Heart left ventricle (tissue), 16 donors: ENCODE measurements at regions not wholly inside any gene's neighbourhood (a gene's known extent, or its start where the extent isn't known, plus 50 kb on each side); places are given as distances from the start of the nearest gene placed in this dataset.
A peak's percentile ranks its signal among the peaks of the same experiment; 100 is the strongest.

ENCODE experiments used
- ATAC-seq, 4 donors: fragments of 200-7000 bp; cut with Tn5 transposase; one replicate each; pipeline ENCODE4 v1.9.1; 2020 to 2022; ENCODE audit warnings: moderate library complexity in 4 of 4, mild to moderate bottlenecking in 3 of 4, moderate number of reproducible peaks in 1 of 4
- DNase-seq, 5 donors: peaks; one replicate each; pipeline ENCODE4 v3.0.0-alpha.2; 2020
- H3K27ac ChIP-seq, 12 donors: fragments of 200-600 bp; sonication (generic) in 4 of 12; one replicate each; pipeline versions ENCODE4 v1.5.0 to v1.8.0; 2016 to 2022; ENCODE audit warnings: mild to moderate bottlenecking in 2 of 12
- H3K27me3 ChIP-seq, 9 donors: fragments of 200-600 bp; sonication (generic) in 2 of 9; one replicate each; pipeline versions ENCODE4 v1.5.1 to v1.8.0; 2016 to 2022; ENCODE audit warnings: mild to moderate bottlenecking in 3 of 9
- H3K36me3 ChIP-seq, 9 donors: fragments of 200-600 bp; sonication (generic) in 2 of 9; one replicate each; pipeline versions ENCODE4 v1.5.0 to v1.8.0; 2018 to 2022; ENCODE audit warnings: mild to moderate bottlenecking in 2 of 9
- H3K4me1 ChIP-seq, 12 donors: fragments of 200-600 bp; sonication (generic) in 4 of 12; one replicate each; pipeline versions ENCODE4 v1.5.0 to v1.8.0; 2016 to 2022; ENCODE audit warnings: mild to moderate bottlenecking in 3 of 12
- H3K4me3 ChIP-seq, 12 donors: fragments of 200-600 bp; sonication (generic) in 4 of 12; one replicate each; pipeline versions ENCODE4 v1.5.0 to v1.8.0; 2017 to 2022; ENCODE audit warnings: mild to moderate bottlenecking in 9 of 12, moderate library complexity in 4 of 12
- H3K9me3 ChIP-seq, 12 donors: fragments of 200-600 bp; sonication (generic) in 4 of 12; one replicate each; pipeline versions ENCODE4 v1.5.0 to v1.8.0; 2016 to 2022; ENCODE audit warnings: mild to moderate bottlenecking in 1 of 12
- CTCF ChIP-seq, 12 donors: fragments of 200-600 bp; sonication (generic) in 4 of 12; IDR thresholded peaks; one replicate each; pipeline versions ENCODE4 v1.5.0 to v1.8.0; 2018 to 2022; ENCODE audit warnings: antibody characterized with exemption in 12 of 12, mild to moderate bottlenecking in 5 of 12
- POLR2A ChIP-seq, 2 donors: fragments of 450-650 bp; IDR thresholded peaks; one replicate each; pipeline ENCODE4 v1.6.1; 2017; ENCODE audit warnings: antibody characterized with exemption in 2 of 2, mild to moderate bottlenecking in 2 of 2, moderate library complexity in 2 of 2
- WGBS, 4 donors: extraction: QIAGEN DNeasy Blood & Tissue Kit in 2 of 4; methylation state at CpG; one replicate each; pipeline versions ENCODE4 v1.1.5 to v1.1.7; 2013 to 2018; 5-methylcytosine and 5-hydroxymethylcytosine counted together
- intact Hi-C, 10 donors: fragments of 100-400 bp; cut with DNase I; formaldehyde crosslinking; loops; one replicate each; pipeline versions ENCODE4 v1.11.1 to v1.14.2; 2022
- donor health status: ischemic (EF 13 %, LVEDD 7.1; RV severe dilation, severe dysfunction).
- donor health status: healthy with polysubstance abuse.
- donor health status: DM: no; HTN: yes; CAD: no.
- donor health status: DM: no; HTN: no; CAD: no.
- donor health status: ischemic (EF 25% LVEDD 6.9; RV normal size, moderate dysfunction).
- donor health status: ischemic (EF 25% LVEDD 5.7; RV mildly dilated, moderate dysfunction).
- donor health status: healthy.
- donor health status: DM: yes; HTN: yes; CAD: no.
- donor health status: ischemic (EF 35%, LVEDD 5.7; RV mildly dilated, moderate dysfunction).
- donor health status: nonischemic (EF 11% LVEDD 7.7; RV severe dilation, severe dysfunction).
- donor health status: DM: yes; HTN: yes; CAD: no.
- donor health status: PGD.
- donor health status: ischemic (EF 29% LVEDD 5.4; RV normal size, mild dysfunction).
- donor health status: nonischemic (EF 23%, LVEDD 6.1; RV moderate dilation, normal function).

DNA sequence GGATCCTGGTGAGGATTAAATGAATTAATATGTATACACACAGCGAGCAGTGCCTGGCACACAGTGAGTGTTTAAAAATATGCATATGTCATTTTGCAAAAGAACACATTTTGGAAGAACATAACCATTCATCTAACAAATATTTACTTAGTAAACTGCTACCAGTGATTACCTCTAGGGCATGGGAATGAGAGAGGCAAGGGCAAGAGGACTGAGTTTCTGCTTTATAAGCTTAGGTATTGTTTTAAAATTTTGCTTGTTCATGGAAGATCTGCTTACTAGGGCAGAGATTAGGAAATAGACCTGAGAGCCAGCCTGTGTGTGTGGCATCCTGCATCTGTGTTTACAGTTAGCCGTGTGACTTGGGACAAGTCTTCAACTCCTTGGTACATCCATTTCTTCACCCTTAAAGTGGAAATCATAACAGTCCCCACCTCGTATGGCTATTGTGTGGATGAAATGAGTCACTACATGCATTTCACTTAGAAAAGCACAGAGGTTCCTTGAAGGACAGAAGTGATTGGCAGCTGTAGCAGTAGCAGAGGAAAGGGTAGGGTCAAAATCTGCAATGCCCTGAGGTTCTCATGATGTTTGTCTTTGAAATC lies 198.5 kb upstream of the FMN2 start:
- H3K27me3 ChIP-seq, result peaks cover 0 to 16% (median 0%) of the 10 kb centered on the region in 9 donors
- H3K27ac ChIP-seq, result no peak overlapping the region
- no peak overlapping the region for H3K4me3 ChIP-seq
- WGBS, 4 donors, result 54 to 70% (median 58%) methylated on average over 3 of the region's 3 CpGs
- peaks cover 0 to 7% (median 3%) of the 10 kb centered on the region in 12 donors for H3K4me1 ChIP-seq
- no peak for DNase-seq
- H3K9me3 ChIP-seq, result no peaks in the 10 kb centered on the region
- ATAC-seq, result no peak
- H3K36me3 ChIP-seq, result no peaks in the 10 kb centered on the region
- TF ChIP-seq POLR2A (IDR thresholded peaks at IDR 0.05), result no peak
- TF ChIP-seq CTCF (IDR thresholded peaks at IDR 0.05), result no peak
- intact Hi-C loops, result loop anchor here in 1 of 10 donors (10.0 kb wide), 2 partner anchors 588 to 1638 kb away; no protein-coding TSS in a partner anchor

GRCh38 chr1:239896569-239896968 lies 195.1 kb upstream of the FMN2 start:
- H3K4me1 ChIP-seq, result peaks cover 0 to 7% (median 3%) of the 10 kb centered on the region in 12 donors
- TF ChIP-seq CTCF (IDR thresholded peaks at IDR 0.05) (no peak), POLR2A (IDR thresholded peaks at IDR 0.05) (no peak)
- intact Hi-C loops, result loop anchor here in 6 of 10 donors (5.0 to 10.0 kb wide), 4 partner anchors 489 to 1642 kb away; no protein-coding TSS in a partner anchor
- H3K27ac ChIP-seq, result no peak overlapping the region
- H3K36me3 ChIP-seq, result no peaks in the 10 kb centered on the region
- H3K9me3 ChIP-seq, result no peaks in the 10 kb centered on the region
- H3K27me3 ChIP-seq, result peaks cover 0 to 16% (median 0%) of the 10 kb centered on the region in 9 donors
- DNase-seq (no peak), ATAC-seq (no peak)
- 70 to 78% (median 75%) methylated on average over 2 of the region's 2 CpGs for WGBS, 4 donors
- no peak overlapping the region for H3K4me3 ChIP-seq

GRCh38 chr1:239896980-239897379 lies 194.7 kb upstream of the FMN2 start:
- ATAC-seq, result no peak
- TF ChIP-seq POLR2A (IDR thresholded peaks at IDR 0.05) (no peak), CTCF (IDR thresholded peaks at IDR 0.05) (no peak)
- Histone ChIP-seq H3K27ac (no peak overlapping the region), H3K4me3 (no peak overlapping the region), H3K27me3 (peaks cover 0 to 16% (median 0%) of the 10 kb centered on the region in 9 donors), H3K4me1 (peaks cover 0 to 7% (median 3%) of the 10 kb centered on the region in 12 donors), H3K9me3 (no peaks in the 10 kb centered on the region), H3K36me3 (no peaks in the 10 kb centered on the region)
- intact Hi-C loops, result loop anchor here in 6 of 10 donors (5.0 to 10.0 kb wide), 4 partner anchors 490 to 1642 kb away; no protein-coding TSS in a partner anchor
- DNase-seq, result no peak
- 51 to 65% (median 58%) methylated on average over 9 of the region's 9 CpGs for WGBS, 4 donors

DNA sequence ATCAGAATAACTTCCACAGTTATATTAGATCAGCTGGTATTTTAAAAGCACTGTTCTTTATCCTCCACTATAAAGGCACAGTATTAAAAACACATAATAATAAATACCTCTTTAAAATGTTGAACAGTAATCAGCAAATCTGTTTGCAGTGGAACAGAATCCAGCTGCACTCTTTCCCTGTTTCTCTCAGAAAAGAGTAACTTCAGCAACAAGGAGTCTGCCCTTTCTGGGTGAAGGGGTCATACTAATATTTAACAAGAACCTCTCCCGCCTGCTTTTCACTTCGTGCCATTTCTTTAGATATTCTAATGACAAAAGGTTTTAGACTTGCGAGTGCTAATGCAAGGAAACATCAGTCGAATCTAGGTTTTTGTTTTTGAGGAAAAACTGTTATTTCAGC lies 194.2 kb upstream of the FMN2 start:
- DNase-seq (no peak), ATAC-seq (no peak)
- no peak overlapping the region for H3K27ac ChIP-seq
- peak overlapping the region in 4 of 12 donors; percentile 2 to 32 (median 19) for H3K4me3 ChIP-seq
- no peak for TF ChIP-seq CTCF (IDR thresholded peaks at IDR 0.05)
- no peak for TF ChIP-seq POLR2A (IDR thresholded peaks at IDR 0.05)
- peaks cover 0 to 16% (median 0%) of the 10 kb centered on the region in 9 donors for H3K27me3 ChIP-seq
- intact Hi-C loops, result loop anchor here in 6 of 10 donors (5.0 to 10.0 kb wide), 4 partner anchors 490 to 1643 kb away; no protein-coding TSS in a partner anchor
- H3K36me3 ChIP-seq, result no peaks in the 10 kb centered on the region
- H3K4me1 ChIP-seq, result peaks cover 0 to 7% (median 3%) of the 10 kb centered on the region in 12 donors
- WGBS, 4 donors, result 38 to 49% (median 44%) methylated on average over 4 of the region's 4 CpGs
- no peaks in the 10 kb centered on the region for H3K9me3 ChIP-seq
